Activated CD4-positive, alpha-beta memory T cell treated with anti-CD3 and anti-CD28 coated beads for 36 hours (primary cell): ENCODE measurements at regions not wholly inside any gene's neighbourhood (a gene's known extent, or its start where the extent isn't known, plus 50 kb on each side); places are given as distances from the start of the nearest gene placed in this dataset.
"Not testable (repeated sequence)": the region's sequence is repeated elsewhere in the genome, so short reads cannot be mapped to it uniquely, and the experiment has no call there.

Experiments used
- CTCF ChIA-PET: fragments of 350-600 bp; sonication (Branson Sonifier 250); formaldehyde crosslinking; loops from one replicate; lab custom pipeline; 2021; ENCODE audit warnings: antibody characterized with exemption, inconsistent platforms; lab: Charles Lee
- POLR2A ChIA-PET: fragments of 350-600 bp; sonication (Branson Sonifier 250); formaldehyde crosslinking; loops from one replicate; lab custom pipeline; 2021; ENCODE audit warnings: antibody characterized with exemption; lab: Charles Lee
- DNase-seq: peaks from one replicate; pipeline ENCODE4 v3.0.0-alpha.2; 2020
- H3K27ac Mint-ChIP-seq: one replicate; pipeline ENCODE4 v1.8.0; 2021; ENCODE audit warnings: mixed read lengths
- H3K27me3 Mint-ChIP-seq: one replicate; pipeline ENCODE4 v1.8.0; 2021; ENCODE audit warnings: mixed read lengths
- H3K36me3 Mint-ChIP-seq: one replicate; pipeline ENCODE4 v1.8.0; 2021; ENCODE audit warnings: mixed read lengths
- H3K4me1 Mint-ChIP-seq: one replicate; pipeline ENCODE4 v1.8.0; 2021; ENCODE audit warnings: low read depth, mixed read lengths
- H3K4me3 Mint-ChIP-seq: one replicate; pipeline ENCODE4 v1.8.0; 2021; ENCODE audit warnings: mild to moderate bottlenecking, mixed read lengths
- H3K9me3 Mint-ChIP-seq: one replicate; pipeline ENCODE4 v1.8.0; 2021; ENCODE audit warnings: mixed read lengths
- intact Hi-C: fragments of 100-400 bp; cut with micrococcal nuclease; formaldehyde crosslinking; loops from one replicate; pipeline ENCODE4 v1.15.1; 2023

DNA sequence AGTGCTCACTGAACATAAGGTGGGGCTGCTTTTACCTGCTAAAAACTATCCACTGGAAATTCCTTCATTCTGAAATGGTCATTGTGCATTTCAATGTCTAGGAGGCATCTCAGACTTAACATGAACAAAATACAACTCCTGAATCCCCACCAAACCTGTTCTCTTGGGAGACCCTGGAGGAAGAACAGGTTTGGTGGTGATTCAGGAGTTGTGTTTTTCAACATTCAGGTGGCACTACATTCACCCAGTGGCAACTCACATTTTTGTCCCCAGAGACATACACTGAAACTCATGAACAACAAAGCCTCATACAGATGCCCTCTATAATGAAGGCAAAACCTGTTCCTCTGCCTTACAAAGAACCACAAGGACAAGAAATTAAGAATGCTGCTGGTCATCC lies 64.3 kb upstream of the CYP2D6 start:
- no peak overlapping the region for H3K27ac Mint-ChIP-seq
- CTCF ChIA-PET, result no interaction called here
- no peak overlapping the region for H3K4me3 Mint-ChIP-seq
- no peaks in the 10 kb centered on the region for H3K9me3 Mint-ChIP-seq
- intact Hi-C loops, result loop anchor here (1.0 kb wide), 1 partner anchor 7 kb away; no protein-coding TSS in a partner anchor
- H3K27me3 Mint-ChIP-seq, result no peaks in the 10 kb centered on the region
- POLR2A ChIA-PET, result no interaction called here
- no peak for DNase-seq
- peaks cover 54% of the 10 kb centered on the region for H3K4me1 Mint-ChIP-seq
- peaks cover 5% of the 10 kb centered on the region for H3K36me3 Mint-ChIP-seq

GRCh38 chr22:42194104-42194851 lies 63.7 kb upstream of the CYP2D6 start:
- ChIA-PET POLR2A (no interaction called here), CTCF (interaction anchor here (2.0 kb wide), 1 partner anchor 8 kb away, joined by 8 read pairs; no protein-coding TSS in a partner anchor)
- Mint-ChIP-seq H3K27ac (peak overlapping the region; percentile 10), H3K4me3 (no peak overlapping the region), H3K27me3 (no peaks in the 10 kb centered on the region), H3K36me3 (peaks cover 5% of the 10 kb centered on the region), H3K9me3 (no peaks in the 10 kb centered on the region), H3K4me1 (peaks cover 60% of the 10 kb centered on the region)
- intact Hi-C loops, result loop anchor here (1.0 kb wide), 1 partner anchor 8 kb away; no protein-coding TSS in a partner anchor
- DNase-seq, result no peak

DNA sequence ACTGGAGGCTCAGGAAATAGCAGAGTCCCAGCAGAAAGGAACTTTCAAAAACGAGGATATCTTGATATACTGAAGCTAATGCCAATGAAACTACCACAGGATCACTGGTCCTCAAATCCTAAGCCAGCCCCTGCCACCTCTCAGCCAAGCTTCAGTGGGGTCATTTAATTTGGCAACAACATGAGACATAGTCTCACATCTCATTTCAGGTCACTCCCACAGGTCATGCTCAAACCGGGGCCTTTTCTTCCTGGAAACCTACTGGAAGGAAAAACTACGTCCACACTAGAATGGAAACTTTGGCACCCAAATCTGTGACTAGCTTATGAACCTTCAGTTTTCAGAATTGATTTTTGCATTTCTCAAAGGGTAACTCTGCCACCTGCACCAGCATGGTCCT lies 61.9 kb upstream of the CYP2D6 start:
- no peak for DNase-seq
- intact Hi-C loops, result no loop called here
- Mint-ChIP-seq H3K27ac (peak overlapping the region; percentile 14), H3K27me3 (no peaks in the 10 kb centered on the region), H3K36me3 (peaks cover 3% of the 10 kb centered on the region), H3K4me1 (peaks cover 75% of the 10 kb centered on the region), H3K4me3 (no peak overlapping the region), H3K9me3 (no peaks in the 10 kb centered on the region)
- ChIA-PET POLR2A (interaction anchor here (0.8 kb wide), 1 partner anchor 25 kb away, joined by 3 read pairs; no protein-coding TSS in a partner anchor), CTCF (interaction anchor here (1.5 to 2.0 kb wide), 4 partner anchors 8 to 252 kb away, joined by 3 to 8 read pairs (median 4); no protein-coding TSS in a partner anchor)

DNA sequence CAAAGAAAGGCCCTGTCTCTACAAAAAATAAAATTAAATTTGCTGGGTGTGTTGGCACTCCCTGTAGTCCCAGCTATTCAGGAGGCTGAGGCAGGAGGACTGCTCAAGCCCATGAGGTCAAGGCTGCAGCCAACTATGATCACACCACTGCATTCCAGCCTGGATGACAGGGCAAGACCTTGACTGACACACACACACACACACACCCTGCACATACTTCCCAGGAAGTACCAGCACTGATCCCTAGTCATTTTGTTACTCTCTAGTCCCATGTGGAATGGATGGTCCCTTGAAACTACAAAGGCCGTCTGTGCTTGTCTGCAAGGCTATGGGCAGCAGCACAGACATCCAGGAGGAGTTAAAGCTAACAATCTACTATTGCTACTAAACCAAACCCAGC lies 59.7 kb upstream of the CYP2D6 start:
- H3K9me3 Mint-ChIP-seq, result no peaks in the 10 kb centered on the region
- H3K27me3 Mint-ChIP-seq, result no peaks in the 10 kb centered on the region
- POLR2A ChIA-PET, result no interaction called here
- DNase-seq, result no peak
- CTCF ChIA-PET, result no interaction called here
- H3K36me3 Mint-ChIP-seq, result peaks cover 3% of the 10 kb centered on the region
- intact Hi-C loops, result no loop called here
- no peak overlapping the region for H3K27ac Mint-ChIP-seq
- no peak overlapping the region for H3K4me3 Mint-ChIP-seq
- peaks cover 89% of the 10 kb centered on the region for H3K4me1 Mint-ChIP-seq

- no peak overlapping the region for H3K27ac Mint-ChIP-seq
- H3K27me3 Mint-ChIP-seq, result no peaks in the 10 kb centered on the region
- peaks cover 3% of the 10 kb centered on the region for H3K36me3 Mint-ChIP-seq
- H3K4me3 Mint-ChIP-seq, result no peak overlapping the region
- peaks cover 90% of the 10 kb centered on the region for H3K4me1 Mint-ChIP-seq
- CTCF ChIA-PET, result interaction anchor here (0.7 kb wide), 1 partner anchor 27 kb away, joined by 3 read pairs; no protein-coding TSS in a partner anchor
- POLR2A ChIA-PET, result interaction anchor here (0.6 kb wide), 1 partner anchor 408 kb away, joined by 3 read pairs; no protein-coding TSS in a partner anchor
- no peak for DNase-seq
- intact Hi-C loops, result no loop called here
- no peaks in the 10 kb centered on the region for H3K9me3 Mint-ChIP-seq
These were observed 59.2 kb upstream of the CYP2D6 start for GRCh38 chr22:42189761-42190160.

GRCh38 chr22:42188808-42189447 lies 58.3 kb upstream of the CYP2D6 start:
- Mint-ChIP-seq H3K9me3 (no peaks in the 10 kb centered on the region), H3K27me3 (no peaks in the 10 kb centered on the region), H3K4me3 (no peak overlapping the region), H3K4me1 (peaks cover 89% of the 10 kb centered on the region), H3K36me3 (peaks cover 3% of the 10 kb centered on the region), H3K27ac (peak overlapping the region; percentile 19)
- intact Hi-C loops, result no loop called here
- POLR2A ChIA-PET, result interaction anchor here (0.6 kb wide), 1 partner anchor 409 kb away, joined by 3 read pairs; no protein-coding TSS in a partner anchor
- CTCF ChIA-PET, result interaction anchor here (0.9 kb wide), 1 partner anchor 49 kb away, joined by 3 read pairs; no protein-coding TSS in a partner anchor
- DNase-seq, result no peak

DNA sequence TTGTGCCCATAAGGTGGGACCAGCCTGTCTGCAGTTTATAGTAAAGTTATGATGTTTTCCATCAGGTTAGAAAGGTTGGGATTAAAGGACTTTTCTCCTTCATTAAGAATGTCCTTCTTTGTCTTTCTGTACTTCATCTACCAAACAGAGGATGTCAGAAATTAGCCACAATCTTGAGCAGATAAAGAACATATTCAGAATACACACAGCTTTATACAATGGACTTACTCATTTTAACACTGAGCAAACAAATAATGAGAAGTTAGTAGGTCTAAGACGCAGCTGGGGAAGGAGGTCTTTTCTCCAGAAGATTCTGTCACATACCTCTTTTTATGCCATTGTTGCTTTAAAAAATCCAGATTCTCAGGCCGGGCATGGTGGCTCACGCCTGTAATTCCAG lies 57.0 kb upstream of the CYP2D6 start:
- H3K27me3 Mint-ChIP-seq, result no peaks in the 10 kb centered on the region
- H3K36me3 Mint-ChIP-seq, result no peaks in the 10 kb centered on the region
- H3K27ac Mint-ChIP-seq, result no peak overlapping the region
- H3K4me1 Mint-ChIP-seq, result peaks cover 89% of the 10 kb centered on the region
- DNase-seq, result no peak
- CTCF ChIA-PET, result interaction anchor here (1.3 kb wide), 1 partner anchor 15 kb away, joined by 3 read pairs; no protein-coding TSS in a partner anchor
- intact Hi-C loops, result no loop called here
- no peak overlapping the region for H3K4me3 Mint-ChIP-seq
- POLR2A ChIA-PET, result no interaction called here
- no peaks in the 10 kb centered on the region for H3K9me3 Mint-ChIP-seq

- Mint-ChIP-seq H3K4me1 (peaks cover 92% of the 10 kb centered on the region), H3K36me3 (no peaks in the 10 kb centered on the region), H3K27ac (peak overlapping the region; percentile 75), H3K27me3 (no peaks in the 10 kb centered on the region), H3K4me3 (no peak overlapping the region), H3K9me3 (no peaks in the 10 kb centered on the region)
- intact Hi-C loops, result loop anchor here (1.0 kb wide), 2 partner anchors 9 to 16 kb away; no protein-coding TSS in a partner anchor
- ChIA-PET POLR2A (interaction anchor here (1.9 kb wide), 1 partner anchor 16 kb away, joined by 9 read pairs; no protein-coding TSS in a partner anchor), CTCF (interaction anchor here (0.8 to 2.7 kb wide), 2 partner anchors 16 to 83 kb away, joined by 3 to 13 read pairs; no protein-coding TSS in a partner anchor)
- no peak for DNase-seq
These were observed 55.4 kb upstream of the CYP2D6 start for GRCh38 chr22:42185915-42186439.

- Mint-ChIP-seq H3K9me3 (no peaks in the 10 kb centered on the region), H3K4me3 (no peak overlapping the region), H3K27ac (peak overlapping the region; percentile 75), H3K4me1 (peaks cover 95% of the 10 kb centered on the region), H3K36me3 (no peaks in the 10 kb centered on the region), H3K27me3 (no peaks in the 10 kb centered on the region)
- ChIA-PET POLR2A (no interaction called here), CTCF (interaction anchor here (1.1 to 2.7 kb wide), 2 partner anchors 10 to 17 kb away, joined by 3 to 13 read pairs; no protein-coding TSS in a partner anchor)
- intact Hi-C loops, result loop anchor here (1.0 to 5.0 kb wide), 4 partner anchors 8 to 93 kb away; partner anchors contain the start of gene NDUFA6
- DNase-seq, result peak; percentile 62
These were observed 54.2 kb upstream of the CYP2D6 start for GRCh38 chr22:42184852-42185251.

- peak overlapping the region; percentile 27 for H3K4me3 Mint-ChIP-seq
- intact Hi-C loops, result loop anchor here (1.0 to 5.0 kb wide), 3 partner anchors 34 to 91 kb away; partner anchors contain the start of gene NDUFA6
- H3K9me3 Mint-ChIP-seq, H3K27me3 Mint-ChIP-seq, H3K36me3 Mint-ChIP-seq: not testable (repeated sequence)
- POLR2A ChIA-PET, result interaction anchor here (1.1 to 1.5 kb wide), 2 partner anchors 34 to 62 kb away, joined by 3 to 4 read pairs; no protein-coding TSS in a partner anchor
- peak overlapping the region; percentile 76 for H3K27ac Mint-ChIP-seq
- peak; percentile 64 for DNase-seq
- peaks cover 95% of the 10 kb centered on the region for H3K4me1 Mint-ChIP-seq
- CTCF ChIA-PET, result interaction anchor here (0.7 to 2.7 kb wide), 4 partner anchors 9 to 254 kb away, joined by 3 to 13 read pairs (median 3); no protein-coding TSS in a partner anchor
These were observed 53.0 kb upstream of the CYP2D6 start for GRCh38 chr22:42183461-42184059.

- no peaks in the 10 kb centered on the region for H3K27me3 Mint-ChIP-seq
- H3K4me1 Mint-ChIP-seq, result peaks cover 92% of the 10 kb centered on the region
- peak; percentile 75 for DNase-seq
- no peaks in the 10 kb centered on the region for H3K9me3 Mint-ChIP-seq
- peak overlapping the region; percentile 61 for H3K4me3 Mint-ChIP-seq
- ChIA-PET POLR2A (interaction anchor here (0.7 to 1.9 kb wide), 2 partner anchors 22 to 36 kb away, joined by 3 to 4 read pairs; no protein-coding TSS in a partner anchor), CTCF (no interaction called here)
- intact Hi-C loops, result loop anchor here (1.0 to 5.0 kb wide), 3 partner anchors 22 to 88 kb away; partner anchors contain the start of gene NDUFA6
- peaks cover 22% of the 10 kb centered on the region for H3K36me3 Mint-ChIP-seq
- H3K27ac Mint-ChIP-seq, result peak overlapping the region; percentile 94
These were observed 49.8 kb upstream of the CYP2D6 start for GRCh38 chr22:42180349-42180842.
